H7 (cell line): ENCODE measurements at regions not wholly inside any gene's neighbourhood (a gene's known extent, or its start where the extent isn't known, plus 50 kb on each side); places are given as distances from the start of the nearest gene placed in this dataset.

Experiments used
- DNase-seq: peaks from one replicate; pipeline ENCODE4 v3.0.0; 2012
- H3K27me3 ChIP-seq: 2 replicates; pipeline ENCODE4 v1.6.0; 2011; ENCODE audit warnings: mild to moderate bottlenecking, low read length; ENCODE audit not compliant: control insufficient read depth, insufficient read depth
- H3K36me3 ChIP-seq: replicated peaks from 2 replicates; pipeline ENCODE4 v1.5.1; 2011; ENCODE audit warnings: low read length; ENCODE audit not compliant: control insufficient read depth, insufficient read depth
- H3K4me3 ChIP-seq: 2 replicates; pipeline ENCODE4 v1.5.1; 2011; ENCODE audit warnings: low read depth, mild to moderate bottlenecking, control low read depth, low read length, moderate library complexity; ENCODE audit not compliant: insufficient read depth

- no peak overlapping the region for H3K4me3 ChIP-seq
- DNase-seq: no peak
These were observed 999.2 kb downstream of the ADGRL3 start for GRCh38 chr4:62199291-62199810.

GRCh38 chr4:62196338-62196737 lies 996.2 kb downstream of the ADGRL3 start:
- Histone ChIP-seq H3K27me3 (no peaks in the 10 kb centered on the region), H3K4me3 (no peak overlapping the region), H3K36me3 (no peaks in the 10 kb centered on the region)
- DNase-seq: no peak

More at GRCh38 chr4:62199291-62199810, 999.2 kb downstream of the ADGRL3 start:
- Histone ChIP-seq H3K27me3 (no peaks in the 10 kb centered on the region), H3K36me3 (no peaks in the 10 kb centered on the region)

GRCh38 chr4:62194342-62194741 lies 994.2 kb downstream of the ADGRL3 start:
- H3K27me3 ChIP-seq: no peaks in the 10 kb centered on the region
- H3K4me3 ChIP-seq: no peak overlapping the region
- no peaks in the 10 kb centered on the region for H3K36me3 ChIP-seq
- no peak for DNase-seq

- Histone ChIP-seq H3K4me3 (no peak overlapping the region), H3K36me3 (no peaks in the 10 kb centered on the region), H3K27me3 (no peaks in the 10 kb centered on the region)
- no peak for DNase-seq
These were observed 993.6 kb downstream of the ADGRL3 start for GRCh38 chr4:62193761-62194160.

- DNase-seq: no peak
- H3K4me3 ChIP-seq: no peak overlapping the region
- no peaks in the 10 kb centered on the region for H3K27me3 ChIP-seq
- H3K36me3 ChIP-seq: no peaks in the 10 kb centered on the region
These were observed 991.5 kb downstream of the ADGRL3 start for GRCh38 chr4:62191451-62192240.

GRCh38 chr4:62170235-62170634 lies 970.1 kb downstream of the ADGRL3 start:
- DNase-seq: no peak
- no peaks in the 10 kb centered on the region for H3K27me3 ChIP-seq
- H3K4me3 ChIP-seq: no peak overlapping the region
- H3K36me3 ChIP-seq: no peaks in the 10 kb centered on the region

GRCh38 chr4:62168681-62169080 lies 968.6 kb downstream of the ADGRL3 start:
- Histone ChIP-seq H3K27me3 (no peaks in the 10 kb centered on the region), H3K4me3 (no peak overlapping the region), H3K36me3 (no peaks in the 10 kb centered on the region)
- DNase-seq: no peak

- no peaks in the 10 kb centered on the region for H3K27me3 ChIP-seq
- H3K36me3 ChIP-seq: no peaks in the 10 kb centered on the region
- DNase-seq: no peak
- no peak overlapping the region for H3K4me3 ChIP-seq
These were observed 962.5 kb downstream of the ADGRL3 start for GRCh38 chr4:62162606-62163005.

GRCh38 chr4:62161446-62161845 lies 961.3 kb downstream of the ADGRL3 start:
- H3K36me3 ChIP-seq: no peaks in the 10 kb centered on the region
- DNase-seq: no peak
- H3K27me3 ChIP-seq: no peaks in the 10 kb centered on the region
- H3K4me3 ChIP-seq: no peak overlapping the region

GRCh38 chr4:62159876-62160275 lies 959.8 kb downstream of the ADGRL3 start:
- Histone ChIP-seq H3K4me3 (no peak overlapping the region), H3K27me3 (no peaks in the 10 kb centered on the region), H3K36me3 (no peaks in the 10 kb centered on the region)
- no peak for DNase-seq

- H3K36me3 ChIP-seq: no peaks in the 10 kb centered on the region
- no peak overlapping the region for H3K4me3 ChIP-seq
- DNase-seq: no peak
- H3K27me3 ChIP-seq: no peaks in the 10 kb centered on the region
These were observed 959.2 kb downstream of the ADGRL3 start for GRCh38 chr4:62159306-62159705.

GRCh38 chr4:62156205-62156604 lies 956.1 kb downstream of the ADGRL3 start:
- no peak overlapping the region for H3K4me3 ChIP-seq
- no peak for DNase-seq
- no peaks in the 10 kb centered on the region for H3K27me3 ChIP-seq
- no peaks in the 10 kb centered on the region for H3K36me3 ChIP-seq

GRCh38 chr4:62145276-62145675 lies 945.1 kb downstream of the ADGRL3 start:
- no peaks in the 10 kb centered on the region for H3K36me3 ChIP-seq
- no peak for DNase-seq
- H3K27me3 ChIP-seq: no peaks in the 10 kb centered on the region
- H3K4me3 ChIP-seq: no peak overlapping the region

GRCh38 chr4:62144431-62144830 lies 944.3 kb downstream of the ADGRL3 start:
- DNase-seq: no peak
- H3K4me3 ChIP-seq: no peak overlapping the region
- H3K36me3 ChIP-seq: no peaks in the 10 kb centered on the region
- no peaks in the 10 kb centered on the region for H3K27me3 ChIP-seq

GRCh38 chr4:62135565-62136156 lies 935.5 kb downstream of the ADGRL3 start:
- H3K4me3 ChIP-seq: no peak overlapping the region
- H3K36me3 ChIP-seq: no peaks in the 10 kb centered on the region
- DNase-seq: no peak

More at GRCh38 chr4:62135565-62136156, 935.5 kb downstream of the ADGRL3 start:
- H3K27me3 ChIP-seq: no peaks in the 10 kb centered on the region
